HEK293 (cell line): ENCODE measurements at regions not wholly inside any gene's neighbourhood (a gene's known extent, or its start where the extent isn't known, plus 50 kb on each side); places are given as distances from the start of the nearest gene placed in this dataset.

Experiments used
- CTCF ChIP-seq: fragments of 450-650 bp; formaldehyde crosslinking; IDR thresholded peaks from 2 replicates; pipeline ENCODE4 v1.5.1; 2016; ENCODE audit warnings: missing biosample characterization, missing genetic modification characterization
- GLI2 ChIP-seq: fragments of 450-650 bp; formaldehyde crosslinking; IDR thresholded peaks from 2 replicates; pipeline ENCODE4; 2017; ENCODE audit warnings: missing biosample characterization, missing genetic modification characterization, low read depth, borderline replicate concordance
- KLF1 ChIP-seq: fragments of 450-650 bp; formaldehyde crosslinking; IDR thresholded peaks from 2 replicates; pipeline ENCODE4 v1.5.1; 2016; ENCODE audit warnings: missing biosample characterization, missing genetic modification characterization
- MYNN ChIP-seq: fragments of 450-650 bp; formaldehyde crosslinking; IDR thresholded peaks from 2 replicates; pipeline ENCODE4 v1.5.1; 2016; ENCODE audit warnings: missing biosample characterization, missing genetic modification characterization, borderline replicate concordance
- PBX3 ChIP-seq: sonication (generic); formaldehyde crosslinking; IDR thresholded peaks from 2 replicates; pipeline ENCODE4 v1.8.1; 2022; ENCODE audit warnings: mild to moderate bottlenecking, moderate library complexity, missing genetic modification reagents
- ZBTB48 ChIP-seq: fragments of 450-650 bp; formaldehyde crosslinking; IDR thresholded peaks from 2 replicates; pipeline ENCODE4 v1.5.1; 2016; ENCODE audit warnings: missing biosample characterization, missing genetic modification characterization
- ZNF114 ChIP-seq: fragments of 450-650 bp; formaldehyde crosslinking; IDR thresholded peaks from 2 replicates; pipeline ENCODE4 v1.5.0; 2017; ENCODE audit warnings: missing biosample characterization, missing genetic modification characterization
- ZNF221 ChIP-seq: fragments of 450-650 bp; formaldehyde crosslinking; IDR thresholded peaks from 2 replicates; pipeline ENCODE4 v1.5.1; 2017; ENCODE audit warnings: missing biosample characterization, missing genetic modification characterization, borderline replicate concordance
- ZNF362 ChIP-seq: fragments of 450-650 bp; formaldehyde crosslinking; IDR thresholded peaks from 2 replicates; pipeline ENCODE4 v1.5.1; 2016; ENCODE audit warnings: missing biosample characterization, missing genetic modification characterization
- ZNF544 ChIP-seq: fragments of 450-650 bp; formaldehyde crosslinking; IDR thresholded peaks from 2 replicates; pipeline ENCODE4 v1.5.0; 2017; ENCODE audit warnings: missing biosample characterization, missing genetic modification characterization
- ZNF561 ChIP-seq: fragments of 450-650 bp; IDR thresholded peaks from 2 replicates; pipeline ENCODE4 v1.5.1; 2018; ENCODE audit warnings: missing biosample characterization, missing genetic modification characterization, borderline replicate concordance
- ZNF639 ChIP-seq: fragments of 450-650 bp; formaldehyde crosslinking; IDR thresholded peaks from 2 replicates; pipeline ENCODE4 v1.5.1; 2016; ENCODE audit warnings: missing biosample characterization, missing genetic modification characterization

DNA sequence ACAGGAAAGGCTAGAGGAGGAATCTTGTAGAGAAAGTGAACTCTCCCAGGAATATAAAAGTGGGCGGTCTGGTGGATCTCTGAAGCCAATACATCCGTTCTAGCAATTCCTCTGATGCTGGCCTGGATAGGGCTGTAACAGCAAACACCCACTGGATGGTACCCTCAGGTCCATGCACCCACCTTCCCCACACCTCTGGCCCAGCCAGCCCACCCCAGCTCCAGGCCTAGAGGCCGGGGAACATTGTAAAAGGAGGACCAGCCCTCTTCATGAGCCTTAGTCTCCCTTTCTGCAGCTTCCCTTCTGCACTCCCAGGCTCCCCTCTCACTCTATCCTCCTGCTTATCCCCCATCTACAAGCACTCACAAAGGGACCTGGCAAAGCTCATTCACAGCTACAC, 443.9 kb downstream of the BUD13 start:
- TF ChIP-seq ZBTB48 (tag by site-specific recombination) (no peak), CTCF (tag by site-specific recombination) (no peak), MYNN (tag by site-specific recombination) (no peak), ZNF221 (tag by site-specific recombination) (no peak), ZNF561 (tag by site-specific recombination) (no peak), ZNF544 (tag by site-specific recombination) (no peak), PBX3 (CRISPR knock-in tag) (no peak), KLF1 (no peak), ZNF362 (no peak), ZNF114 (tag by site-specific recombination) (no peak), GLI2 (tag by site-specific recombination) (no peak), ZNF639 (no peak)
